K562 (cell line): ENCODE measurements at regions not wholly inside any gene's neighbourhood (a gene's known extent, or its start where the extent isn't known, plus 50 kb on each side); places are given as distances from the start of the nearest gene placed in this dataset.

Experiments used
- KLF10 ChIP-seq: fragments of 250-450 bp; sonication (Bioruptor Pico); IDR thresholded peaks from 2 replicates; pipeline ENCODE4 v1.6.1; 2021; ENCODE audit warnings: matching md5 sums
- TF ChIP-seq, protein P1 (sequence below): fragments of 450-650 bp; IDR thresholded peaks from 2 replicates; pipeline ENCODE4 v1.6.1; 2016; ENCODE audit warnings: mild to moderate bottlenecking, moderate library complexity

- TF ChIP-seq, protein P1, sequence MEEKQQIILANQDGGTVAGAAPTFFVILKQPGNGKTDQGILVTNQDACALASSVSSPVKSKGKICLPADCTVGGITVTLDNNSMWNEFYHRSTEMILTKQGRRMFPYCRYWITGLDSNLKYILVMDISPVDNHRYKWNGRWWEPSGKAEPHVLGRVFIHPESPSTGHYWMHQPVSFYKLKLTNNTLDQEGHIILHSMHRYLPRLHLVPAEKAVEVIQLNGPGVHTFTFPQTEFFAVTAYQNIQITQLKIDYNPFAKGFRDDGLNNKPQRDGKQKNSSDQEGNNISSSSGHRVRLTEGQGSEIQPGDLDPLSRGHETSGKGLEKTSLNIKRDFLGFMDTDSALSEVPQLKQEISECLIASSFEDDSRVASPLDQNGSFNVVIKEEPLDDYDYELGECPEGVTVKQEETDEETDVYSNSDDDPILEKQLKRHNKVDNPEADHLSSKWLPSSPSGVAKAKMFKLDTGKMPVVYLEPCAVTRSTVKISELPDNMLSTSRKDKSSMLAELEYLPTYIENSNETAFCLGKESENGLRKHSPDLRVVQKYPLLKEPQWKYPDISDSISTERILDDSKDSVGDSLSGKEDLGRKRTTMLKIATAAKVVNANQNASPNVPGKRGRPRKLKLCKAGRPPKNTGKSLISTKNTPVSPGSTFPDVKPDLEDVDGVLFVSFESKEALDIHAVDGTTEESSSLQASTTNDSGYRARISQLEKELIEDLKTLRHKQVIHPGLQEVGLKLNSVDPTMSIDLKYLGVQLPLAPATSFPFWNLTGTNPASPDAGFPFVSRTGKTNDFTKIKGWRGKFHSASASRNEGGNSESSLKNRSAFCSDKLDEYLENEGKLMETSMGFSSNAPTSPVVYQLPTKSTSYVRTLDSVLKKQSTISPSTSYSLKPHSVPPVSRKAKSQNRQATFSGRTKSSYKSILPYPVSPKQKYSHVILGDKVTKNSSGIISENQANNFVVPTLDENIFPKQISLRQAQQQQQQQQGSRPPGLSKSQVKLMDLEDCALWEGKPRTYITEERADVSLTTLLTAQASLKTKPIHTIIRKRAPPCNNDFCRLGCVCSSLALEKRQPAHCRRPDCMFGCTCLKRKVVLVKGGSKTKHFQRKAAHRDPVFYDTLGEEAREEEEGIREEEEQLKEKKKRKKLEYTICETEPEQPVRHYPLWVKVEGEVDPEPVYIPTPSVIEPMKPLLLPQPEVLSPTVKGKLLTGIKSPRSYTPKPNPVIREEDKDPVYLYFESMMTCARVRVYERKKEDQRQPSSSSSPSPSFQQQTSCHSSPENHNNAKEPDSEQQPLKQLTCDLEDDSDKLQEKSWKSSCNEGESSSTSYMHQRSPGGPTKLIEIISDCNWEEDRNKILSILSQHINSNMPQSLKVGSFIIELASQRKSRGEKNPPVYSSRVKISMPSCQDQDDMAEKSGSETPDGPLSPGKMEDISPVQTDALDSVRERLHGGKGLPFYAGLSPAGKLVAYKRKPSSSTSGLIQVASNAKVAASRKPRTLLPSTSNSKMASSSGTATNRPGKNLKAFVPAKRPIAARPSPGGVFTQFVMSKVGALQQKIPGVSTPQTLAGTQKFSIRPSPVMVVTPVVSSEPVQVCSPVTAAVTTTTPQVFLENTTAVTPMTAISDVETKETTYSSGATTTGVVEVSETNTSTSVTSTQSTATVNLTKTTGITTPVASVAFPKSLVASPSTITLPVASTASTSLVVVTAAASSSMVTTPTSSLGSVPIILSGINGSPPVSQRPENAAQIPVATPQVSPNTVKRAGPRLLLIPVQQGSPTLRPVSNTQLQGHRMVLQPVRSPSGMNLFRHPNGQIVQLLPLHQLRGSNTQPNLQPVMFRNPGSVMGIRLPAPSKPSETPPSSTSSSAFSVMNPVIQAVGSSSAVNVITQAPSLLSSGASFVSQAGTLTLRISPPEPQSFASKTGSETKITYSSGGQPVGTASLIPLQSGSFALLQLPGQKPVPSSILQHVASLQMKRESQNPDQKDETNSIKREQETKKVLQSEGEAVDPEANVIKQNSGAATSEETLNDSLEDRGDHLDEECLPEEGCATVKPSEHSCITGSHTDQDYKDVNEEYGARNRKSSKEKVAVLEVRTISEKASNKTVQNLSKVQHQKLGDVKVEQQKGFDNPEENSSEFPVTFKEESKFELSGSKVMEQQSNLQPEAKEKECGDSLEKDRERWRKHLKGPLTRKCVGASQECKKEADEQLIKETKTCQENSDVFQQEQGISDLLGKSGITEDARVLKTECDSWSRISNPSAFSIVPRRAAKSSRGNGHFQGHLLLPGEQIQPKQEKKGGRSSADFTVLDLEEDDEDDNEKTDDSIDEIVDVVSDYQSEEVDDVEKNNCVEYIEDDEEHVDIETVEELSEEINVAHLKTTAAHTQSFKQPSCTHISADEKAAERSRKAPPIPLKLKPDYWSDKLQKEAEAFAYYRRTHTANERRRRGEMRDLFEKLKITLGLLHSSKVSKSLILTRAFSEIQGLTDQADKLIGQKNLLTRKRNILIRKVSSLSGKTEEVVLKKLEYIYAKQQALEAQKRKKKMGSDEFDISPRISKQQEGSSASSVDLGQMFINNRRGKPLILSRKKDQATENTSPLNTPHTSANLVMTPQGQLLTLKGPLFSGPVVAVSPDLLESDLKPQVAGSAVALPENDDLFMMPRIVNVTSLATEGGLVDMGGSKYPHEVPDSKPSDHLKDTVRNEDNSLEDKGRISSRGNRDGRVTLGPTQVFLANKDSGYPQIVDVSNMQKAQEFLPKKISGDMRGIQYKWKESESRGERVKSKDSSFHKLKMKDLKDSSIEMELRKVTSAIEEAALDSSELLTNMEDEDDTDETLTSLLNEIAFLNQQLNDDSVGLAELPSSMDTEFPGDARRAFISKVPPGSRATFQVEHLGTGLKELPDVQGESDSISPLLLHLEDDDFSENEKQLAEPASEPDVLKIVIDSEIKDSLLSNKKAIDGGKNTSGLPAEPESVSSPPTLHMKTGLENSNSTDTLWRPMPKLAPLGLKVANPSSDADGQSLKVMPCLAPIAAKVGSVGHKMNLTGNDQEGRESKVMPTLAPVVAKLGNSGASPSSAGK = no peak
- no peak for TF ChIP-seq KLF10 (CRISPR knock-in tag)
Observed at GRCh38 chr7:119713606-119714005, 559.4 kb upstream of the KCND2 start (continued).
